ENCODE measurements at regions not wholly inside any gene's neighbourhood (a gene's known extent, or its start where the extent isn't known, plus 50 kb on each side); places are given as distances from the start of the nearest gene placed in this dataset.

DNA sequence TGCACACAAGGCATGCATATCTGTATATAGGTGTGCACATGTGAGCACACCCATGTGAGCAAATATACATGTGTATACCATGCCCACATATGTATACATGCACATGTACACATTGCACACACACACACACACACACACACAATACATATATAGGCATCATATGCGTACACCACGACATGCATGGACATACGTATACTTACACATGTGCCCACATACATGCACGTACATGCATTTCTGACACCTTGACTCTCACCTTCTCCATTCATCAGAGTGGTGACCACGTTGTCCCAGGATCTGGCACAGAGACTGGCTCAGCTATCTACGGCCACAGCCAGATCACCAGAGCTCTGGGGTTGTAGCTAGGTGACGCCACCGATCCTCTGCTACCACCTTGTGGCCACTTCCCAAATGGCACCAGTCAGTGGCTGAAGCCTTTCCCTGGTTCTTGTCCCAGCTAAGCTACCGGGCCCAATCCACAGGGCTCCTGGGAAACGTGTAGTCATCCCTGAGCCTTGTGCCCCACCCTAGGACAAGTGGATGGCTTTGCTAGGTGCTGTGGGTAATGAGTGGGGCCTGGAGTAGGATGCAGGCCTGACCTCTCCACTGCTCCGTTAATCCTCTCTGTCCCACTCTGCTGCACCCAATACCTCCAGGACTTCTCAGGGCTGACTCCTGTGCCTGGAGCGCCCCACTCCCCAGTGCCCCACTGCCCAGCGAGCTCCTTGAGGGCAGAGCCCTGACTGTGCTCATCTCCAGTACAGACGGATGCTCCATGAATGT is 194.4 kb downstream of the RGS3 start:
- H2BK5ac ChIP-seq (ENCODE audit: low read depth, low read length, poor library complexity) = peak overlapping the region; percentile 38
- DNase-seq = peak; percentile 82 to 93
- no peak overlapping the region for H3K18ac ChIP-seq (ENCODE audit: low read length)
- peak overlapping the region; percentile 58 for H4K8ac ChIP-seq (ENCODE audit: low read depth, low read length)
- H3K23ac ChIP-seq (ENCODE audit: low read length) = no peak overlapping the region
- H3K4ac ChIP-seq (ENCODE audit: low read depth, low read length) = peak overlapping the region; percentile 6
- H2AK5ac ChIP-seq (ENCODE audit: low read length) = peak overlapping the region; percentile 80
- no peak overlapping the region for H3K4me2 ChIP-seq (ENCODE audit: low read length)
- H2BK120ac ChIP-seq (ENCODE audit: insufficient read depth, low read length, poor library complexity) = no peak overlapping the region
- peaks cover 2 to 5% of the 10 kb centered on the region in 2 experiments for H3K4me1 ChIP-seq (ENCODE audit: control insufficient read depth in 1 of 2, insufficient read depth in 2 of 2, low read length in 2 of 2)
- no peak overlapping the region for H2AFZ ChIP-seq (ENCODE audit: insufficient read depth, low read length, poor library complexity)
- peak overlapping the region; percentile 51 for H2BK12ac ChIP-seq (ENCODE audit: low read length)
- peak overlapping the region; percentile 19 for H4K12ac ChIP-seq (ENCODE audit: low read depth, low read length)
- peak overlapping the region; percentile 57 for H4K91ac ChIP-seq (ENCODE audit: low read depth, low read length)
- no peaks in the 10 kb centered on the region for H3K9me3 ChIP-seq (ENCODE audit: insufficient read depth, low read depth, low read length)
- H3K9ac ChIP-seq (ENCODE audit: low read length) = no peak overlapping the region
- WGBS (ENCODE audit: extremely low coverage, insufficient coverage, insufficient read length) = no CpG with 5 or more reads among the region's 14 CpGs
- H3K79me1 ChIP-seq (ENCODE audit: low read length) = peaks cover 6% of the 10 kb centered on the region
- H3K14ac ChIP-seq (ENCODE audit: low read length) = no peak overlapping the region
- no peaks in the 10 kb centered on the region for H3K79me2 ChIP-seq (ENCODE audit: control insufficient read depth, insufficient read depth, low read length, poor library complexity)
- no peaks in the 10 kb centered on the region for H3K36me3 ChIP-seq (ENCODE audit: control insufficient read depth in 1 of 2, insufficient read depth in 2 of 2, low read length in 2 of 2)
- H3K27me3 ChIP-seq (ENCODE audit: insufficient read depth, low read length) = no peaks in the 10 kb centered on the region
- H3K4me3 ChIP-seq (ENCODE audit: low read depth, low read length) = no peak overlapping the region
- no peak overlapping the region for H3K27ac ChIP-seq (ENCODE audit: low read depth, low read length)

DNA sequence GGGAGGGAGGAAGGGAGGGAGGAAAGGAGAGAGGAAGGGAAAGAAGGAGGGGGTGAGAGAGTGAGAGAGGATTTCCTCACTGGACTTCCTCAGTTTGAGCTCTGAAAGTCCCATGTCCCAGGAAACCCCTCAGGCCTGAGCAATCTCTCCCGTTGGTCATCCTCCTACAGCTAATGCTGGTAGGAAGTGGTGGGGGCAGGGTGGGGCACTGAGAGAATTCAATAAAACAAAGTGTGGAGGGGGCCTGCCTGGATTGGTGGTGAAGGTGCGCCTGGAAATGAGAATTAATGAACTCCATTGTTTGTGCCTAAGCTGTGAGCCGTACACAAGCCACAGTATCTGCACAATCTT is 195.0 kb downstream of the RGS3 start:
- Histone ChIP-seq H3K14ac (ENCODE audit: low read length) (no peak overlapping the region), H3K9me3 (ENCODE audit: insufficient read depth, low read depth, low read length) (no peaks in the 10 kb centered on the region), H2BK12ac (ENCODE audit: low read length) (peak overlapping the region; percentile 51), H3K27ac (ENCODE audit: low read depth, low read length) (no peak overlapping the region), H3K36me3 (ENCODE audit: control insufficient read depth in 1 of 2, insufficient read depth in 2 of 2, low read length in 2 of 2) (no peaks in the 10 kb centered on the region), H3K4ac (ENCODE audit: low read depth, low read length) (peak overlapping the region; percentile 6), H3K79me2 (ENCODE audit: control insufficient read depth, insufficient read depth, low read length, poor library complexity) (no peaks in the 10 kb centered on the region), H3K18ac (ENCODE audit: low read length) (no peak overlapping the region), H3K4me3 (ENCODE audit: low read depth, low read length) (no peak overlapping the region), H3K23ac (ENCODE audit: low read length) (no peak overlapping the region), H3K79me1 (ENCODE audit: low read length) (peaks cover 6% of the 10 kb centered on the region), H3K9ac (ENCODE audit: low read length) (no peak overlapping the region), H2BK5ac (ENCODE audit: low read depth, low read length, poor library complexity) (no peak overlapping the region), H2BK120ac (ENCODE audit: insufficient read depth, low read length, poor library complexity) (no peak overlapping the region), H3K4me2 (ENCODE audit: low read length) (no peak overlapping the region), H3K4me1 (ENCODE audit: control insufficient read depth in 1 of 2, insufficient read depth in 2 of 2, low read length in 2 of 2) (peaks cover 2 to 5% of the 10 kb centered on the region in 2 experiments), H4K8ac (ENCODE audit: low read depth, low read length) (peak overlapping the region; percentile 58), H3K27me3 (ENCODE audit: insufficient read depth, low read length) (no peaks in the 10 kb centered on the region), H4K12ac (ENCODE audit: low read depth, low read length) (no peak overlapping the region), H2AFZ (ENCODE audit: insufficient read depth, low read length, poor library complexity) (no peak overlapping the region), H2AK5ac (ENCODE audit: low read length) (peak overlapping the region; percentile 80), H4K91ac (ENCODE audit: low read depth, low read length) (peak overlapping the region; percentile 57)
- no peak for DNase-seq
- WGBS (ENCODE audit: extremely low coverage, insufficient coverage, insufficient read length) = no CpG with 5 or more reads among the region's 3 CpGs

DNA sequence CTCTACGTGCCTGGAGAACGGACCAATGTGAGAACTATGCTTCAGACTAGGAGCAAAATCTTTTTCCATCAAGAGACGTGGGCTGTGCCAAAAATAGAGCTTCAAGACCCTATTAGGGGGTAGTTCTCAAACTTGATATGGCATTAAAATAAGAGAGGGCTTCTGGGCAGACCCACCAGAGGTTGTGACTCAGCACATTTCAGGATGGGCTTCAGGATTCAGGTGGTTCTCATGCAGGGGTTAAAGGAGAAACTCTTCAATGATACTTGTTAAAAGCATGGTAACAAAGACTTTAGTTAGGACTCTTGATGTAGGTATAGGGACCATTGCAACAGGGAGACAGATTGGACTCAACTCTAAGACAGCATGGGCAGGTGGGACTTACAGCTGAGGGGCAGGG is 195.5 kb downstream of the RGS3 start:
- H3K4ac ChIP-seq (ENCODE audit: low read depth, low read length) = no peak overlapping the region
- peaks cover 6% of the 10 kb centered on the region for H3K79me1 ChIP-seq (ENCODE audit: low read length)
- no peak overlapping the region for H2AK5ac ChIP-seq (ENCODE audit: low read length)
- H2BK120ac ChIP-seq (ENCODE audit: insufficient read depth, low read length, poor library complexity) = no peak overlapping the region
- H4K12ac ChIP-seq (ENCODE audit: low read depth, low read length) = no peak overlapping the region
- no peaks in the 10 kb centered on the region for H3K79me2 ChIP-seq (ENCODE audit: control insufficient read depth, insufficient read depth, low read length, poor library complexity)
- H3K9ac ChIP-seq (ENCODE audit: low read length) = no peak overlapping the region
- no peak overlapping the region for H2BK5ac ChIP-seq (ENCODE audit: low read depth, low read length, poor library complexity)
- no peak overlapping the region for H3K23ac ChIP-seq (ENCODE audit: low read length)
- no peaks in the 10 kb centered on the region for H3K36me3 ChIP-seq (ENCODE audit: control insufficient read depth in 1 of 2, insufficient read depth in 2 of 2, low read length in 2 of 2)
- peak overlapping the region; percentile 12 for H4K91ac ChIP-seq (ENCODE audit: low read depth, low read length)
- H4K8ac ChIP-seq (ENCODE audit: low read depth, low read length) = no peak overlapping the region
- no peak overlapping the region for H3K4me3 ChIP-seq (ENCODE audit: low read depth, low read length)
- H3K4me1 ChIP-seq (ENCODE audit: control insufficient read depth in 1 of 2, insufficient read depth in 2 of 2, low read length in 2 of 2) = peaks cover 2 to 5% of the 10 kb centered on the region in 2 experiments
- H3K27ac ChIP-seq (ENCODE audit: low read depth, low read length) = no peak overlapping the region
- no peaks in the 10 kb centered on the region for H3K9me3 ChIP-seq (ENCODE audit: insufficient read depth, low read depth, low read length)
- no peaks in the 10 kb centered on the region for H3K27me3 ChIP-seq (ENCODE audit: insufficient read depth, low read length)
- H2BK12ac ChIP-seq (ENCODE audit: low read length) = no peak overlapping the region
- no peak overlapping the region for H3K14ac ChIP-seq (ENCODE audit: low read length)
- H3K4me2 ChIP-seq (ENCODE audit: low read length) = no peak overlapping the region
- no peak for DNase-seq
- no peak overlapping the region for H3K18ac ChIP-seq (ENCODE audit: low read length)
- no CpG with 5 or more reads among the region's 3 CpGs for WGBS (ENCODE audit: extremely low coverage, insufficient coverage, insufficient read length)
- no peak overlapping the region for H2AFZ ChIP-seq (ENCODE audit: insufficient read depth, low read length, poor library complexity)

DNA sequence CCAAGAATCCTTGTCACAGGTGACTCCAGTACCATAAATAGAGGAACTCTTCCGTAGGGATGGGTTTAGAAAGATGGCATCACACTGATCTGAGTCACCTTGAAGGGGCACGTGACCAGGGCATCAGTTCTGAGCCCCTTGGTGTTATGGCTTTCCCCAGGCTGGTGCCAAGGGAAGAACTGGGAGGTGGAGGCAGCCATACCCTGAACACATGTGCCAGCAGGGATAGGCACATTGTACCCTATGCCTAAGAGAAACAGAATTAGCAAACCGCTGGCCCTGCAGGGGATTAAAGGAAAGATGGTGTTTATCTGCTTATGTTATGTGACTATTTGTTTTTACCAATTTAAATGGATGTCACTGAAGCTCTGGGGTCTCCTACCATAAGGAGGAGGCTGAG is 196.2 kb downstream of the RGS3 start:
- no peak overlapping the region for H4K8ac ChIP-seq (ENCODE audit: low read depth, low read length)
- H2AFZ ChIP-seq (ENCODE audit: insufficient read depth, low read length, poor library complexity) = no peak overlapping the region
- H2BK5ac ChIP-seq (ENCODE audit: low read depth, low read length, poor library complexity) = no peak overlapping the region
- peaks cover 6% of the 10 kb centered on the region for H3K79me1 ChIP-seq (ENCODE audit: low read length)
- no peak overlapping the region for H3K27ac ChIP-seq (ENCODE audit: low read depth, low read length)
- no peaks in the 10 kb centered on the region for H3K27me3 ChIP-seq (ENCODE audit: insufficient read depth, low read length)
- no peak overlapping the region for H3K4me2 ChIP-seq (ENCODE audit: low read length)
- no peaks in the 10 kb centered on the region for H3K79me2 ChIP-seq (ENCODE audit: control insufficient read depth, insufficient read depth, low read length, poor library complexity)
- no peak overlapping the region for H3K9ac ChIP-seq (ENCODE audit: low read length)
- H3K14ac ChIP-seq (ENCODE audit: low read length) = no peak overlapping the region
- H2BK120ac ChIP-seq (ENCODE audit: insufficient read depth, low read length, poor library complexity) = no peak overlapping the region
- no peak overlapping the region for H3K23ac ChIP-seq (ENCODE audit: low read length)
- WGBS (ENCODE audit: extremely low coverage, insufficient coverage, insufficient read length) = no CpG with 5 or more reads among the region's 3 CpGs
- no peak overlapping the region for H3K18ac ChIP-seq (ENCODE audit: low read length)
- H3K4me3 ChIP-seq (ENCODE audit: low read depth, low read length) = no peak overlapping the region
- H4K12ac ChIP-seq (ENCODE audit: low read depth, low read length) = no peak overlapping the region
- DNase-seq = no peak
- no peak overlapping the region for H2AK5ac ChIP-seq (ENCODE audit: low read length)
- H3K36me3 ChIP-seq (ENCODE audit: control insufficient read depth in 1 of 2, insufficient read depth in 2 of 2, low read length in 2 of 2) = no peaks in the 10 kb centered on the region
- H4K91ac ChIP-seq (ENCODE audit: low read depth, low read length) = no peak overlapping the region
- H3K9me3 ChIP-seq (ENCODE audit: insufficient read depth, low read depth, low read length) = no peaks in the 10 kb centered on the region
- H3K4me1 ChIP-seq (ENCODE audit: control insufficient read depth in 1 of 2, insufficient read depth in 2 of 2, low read length in 2 of 2) = peaks cover 2 to 5% of the 10 kb centered on the region in 2 experiments
- no peak overlapping the region for H3K4ac ChIP-seq (ENCODE audit: low read depth, low read length)
- no peak overlapping the region for H2BK12ac ChIP-seq (ENCODE audit: low read length)
